Mucosa of rectum (tissue), 2 donors: ENCODE measurements at regions not wholly inside any gene's neighbourhood (a gene's known extent, or its start where the extent isn't known, plus 50 kb on each side); places are given as distances from the start of the nearest gene placed in this dataset.
"Not testable (repeated sequence)": the region's sequence is repeated elsewhere in the genome, so short reads cannot be mapped to it uniquely, and the experiment has no call there.

Source experiments
- H3K27ac ChIP-seq, 2 donors: one replicate each; pipeline ENCODE4 v1.7.0; 2013; ENCODE audit warnings: inconsistent platforms in 2 of 2, low read depth in 2 of 2, low read length in 2 of 2
- H3K27me3 ChIP-seq, 2 donors: one replicate each; pipeline ENCODE4 v1.7.0; 2013; ENCODE audit warnings: low read length in 2 of 2; ENCODE audit not compliant: control insufficient read depth in 2 of 2, insufficient read depth in 2 of 2
- H3K36me3 ChIP-seq, 2 donors: one replicate each; pipeline ENCODE4 v1.7.0; 2013; ENCODE audit warnings: low read length in 2 of 2; ENCODE audit not compliant: control insufficient read depth in 2 of 2, insufficient read depth in 2 of 2
- H3K4me1 ChIP-seq, 2 donors: one replicate each; pipeline ENCODE4 v1.7.0; 2013; ENCODE audit warnings: low read length in 2 of 2, mild to moderate bottlenecking in 1 of 2; ENCODE audit not compliant: control insufficient read depth in 2 of 2, insufficient read depth in 2 of 2
- H3K4me3 ChIP-seq, 2 donors: one replicate each; pipeline ENCODE4 v1.7.0; 2013; ENCODE audit warnings: low read length in 2 of 2
- H3K9ac ChIP-seq, 2 donors: one replicate each; pipeline ENCODE4 v1.7.0; 2013; ENCODE audit warnings: low read length in 2 of 2, low read depth in 1 of 2, mild to moderate bottlenecking in 1 of 2
- H3K9me3 ChIP-seq, 2 donors: one replicate each; pipeline ENCODE4 v1.7.0; 2013; ENCODE audit warnings: low read length in 2 of 2; ENCODE audit not compliant: control insufficient read depth in 2 of 2
- donor health status: healthy.
- donor health status: Normal muscosa, but diverticular disease.

- H3K9ac ChIP-seq: no peak overlapping the region
- H3K36me3 ChIP-seq: no peaks in the 10 kb centered on the region
- H3K27me3 ChIP-seq: no peaks in the 10 kb centered on the region
- no peak overlapping the region for H3K4me3 ChIP-seq
- H3K4me1 ChIP-seq: no peaks in the 10 kb centered on the region
- H3K9me3 ChIP-seq: no peaks in the 10 kb centered on the region
- no peak overlapping the region for H3K27ac ChIP-seq
These were observed 175.3 kb upstream of the CREB1 start for GRCh38 chr2:207354462-207354861.

GRCh38 chr2:207356567-207356966 lies 173.2 kb upstream of the CREB1 start:
- H3K4me3 ChIP-seq: no peak overlapping the region
- H3K27me3 ChIP-seq: no peaks in the 10 kb centered on the region
- H3K36me3 ChIP-seq: no peaks in the 10 kb centered on the region
- no peak overlapping the region for H3K27ac ChIP-seq
- no peaks in the 10 kb centered on the region for H3K9me3 ChIP-seq
- H3K9ac ChIP-seq: no peak overlapping the region
- no peaks in the 10 kb centered on the region for H3K4me1 ChIP-seq

- Histone ChIP-seq H3K36me3 (no peaks in the 10 kb centered on the region), H3K4me3 (no peak overlapping the region), H3K9ac (no peak overlapping the region), H3K27me3 (no peaks in the 10 kb centered on the region), H3K27ac (no peak overlapping the region), H3K9me3 (no peaks in the 10 kb centered on the region), H3K4me1 (no peaks in the 10 kb centered on the region)
These were observed 172.5 kb upstream of the CREB1 start for GRCh38 chr2:207357216-207357615.

DNA sequence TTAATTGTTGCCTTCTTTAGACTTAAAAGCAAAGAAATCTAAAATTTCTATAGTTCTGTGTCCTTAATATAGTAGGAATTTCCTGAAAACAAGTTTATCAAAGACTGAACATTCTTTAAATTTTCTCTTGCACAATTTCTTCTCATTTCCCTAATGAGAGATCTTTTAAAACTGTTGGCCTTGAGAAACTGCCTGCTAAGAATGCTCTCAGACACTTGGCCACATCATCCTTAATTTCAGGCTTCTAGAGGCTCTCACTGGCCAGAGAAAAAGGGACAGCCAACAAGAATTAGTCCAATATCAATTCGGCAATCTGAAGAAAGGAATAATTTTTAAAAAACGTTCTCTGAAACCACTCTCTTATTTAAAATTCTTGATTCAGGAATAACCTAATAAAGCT lies 167.0 kb upstream of the CREB1 start:
- Histone ChIP-seq H3K36me3 (no peaks in the 10 kb centered on the region), H3K4me1 (no peaks in the 10 kb centered on the region), H3K9ac (no peak overlapping the region), H3K27ac (no peak overlapping the region), H3K27me3 (no peaks in the 10 kb centered on the region), H3K9me3 (no peaks in the 10 kb centered on the region), H3K4me3 (no peak overlapping the region)

DNA sequence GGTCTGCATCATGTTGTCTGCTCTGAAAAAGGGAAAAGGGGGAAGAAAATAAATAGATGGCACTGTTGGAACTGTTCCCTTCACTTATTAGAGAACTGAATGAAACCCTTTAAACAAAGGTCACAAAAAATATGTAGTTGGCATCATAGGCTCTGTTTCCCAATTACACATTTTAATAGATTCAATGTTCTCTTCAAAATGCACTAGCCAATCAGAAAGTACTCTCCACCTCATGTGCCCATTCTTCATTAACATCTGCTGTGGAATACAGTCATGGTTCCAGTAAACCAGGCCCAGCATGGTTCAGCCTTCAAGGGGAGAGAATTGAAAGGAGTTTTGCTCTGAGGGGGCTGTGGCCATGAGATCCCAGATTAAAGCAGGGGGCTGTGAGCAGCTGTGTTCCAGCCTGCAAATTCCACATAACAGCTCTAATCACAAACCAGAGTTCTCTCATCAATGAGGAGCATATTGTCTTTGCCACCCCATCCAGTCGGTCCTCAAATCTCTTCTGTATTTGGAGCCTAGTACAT lies 165.9 kb upstream of the CREB1 start:
- no peak overlapping the region for H3K9ac ChIP-seq
- H3K9me3 ChIP-seq: no peaks in the 10 kb centered on the region
- H3K27ac ChIP-seq: no peak overlapping the region
- H3K27me3 ChIP-seq: no peaks in the 10 kb centered on the region
- H3K36me3 ChIP-seq: no peaks in the 10 kb centered on the region
- no peak overlapping the region for H3K4me3 ChIP-seq
- no peaks in the 10 kb centered on the region for H3K4me1 ChIP-seq

DNA sequence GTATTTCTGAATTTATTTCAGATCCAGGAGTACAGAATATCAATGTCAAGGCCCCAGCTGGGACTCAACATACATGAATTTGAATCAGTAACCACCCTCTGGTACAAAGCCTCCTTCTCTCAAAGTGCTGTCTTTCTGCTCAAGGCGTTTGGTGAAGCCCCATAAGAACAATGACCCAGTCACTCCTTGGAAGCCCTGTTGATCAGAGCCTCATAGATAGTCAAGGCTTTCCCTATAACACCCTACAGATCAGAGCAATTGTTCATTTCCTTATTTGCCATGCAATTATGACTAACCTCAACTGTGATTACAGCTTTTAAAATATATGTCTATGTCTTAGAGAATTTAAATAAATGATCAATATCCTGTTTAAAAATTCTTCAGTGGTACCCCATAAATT lies 159.1 kb upstream of the CREB1 start:
- H3K27me3 ChIP-seq: no peaks in the 10 kb centered on the region
- no peak overlapping the region for H3K9ac ChIP-seq
- H3K9me3 ChIP-seq: no peaks in the 10 kb centered on the region
- no peaks in the 10 kb centered on the region for H3K36me3 ChIP-seq
- H3K4me3 ChIP-seq: no peak overlapping the region
- no peak overlapping the region for H3K27ac ChIP-seq
- no peaks in the 10 kb centered on the region for H3K4me1 ChIP-seq

DNA sequence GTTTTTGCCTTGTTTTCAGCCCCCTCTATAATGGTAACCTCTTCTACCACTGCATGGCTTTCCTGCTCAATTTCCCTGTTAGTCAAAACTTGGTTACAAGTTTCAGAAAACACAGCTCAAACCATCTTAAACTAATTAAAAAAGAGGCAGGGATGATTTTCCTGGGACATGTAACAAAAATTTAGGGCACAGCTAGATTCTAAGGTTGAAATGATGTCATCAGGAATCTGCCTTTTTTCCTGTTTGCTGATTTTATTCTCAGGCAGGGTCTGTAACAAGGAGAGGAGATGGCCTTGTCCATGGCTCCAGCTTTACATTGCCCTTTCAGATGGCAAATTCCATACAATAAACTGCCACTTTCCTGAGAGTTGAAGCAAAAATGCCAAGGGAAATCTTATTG lies 157.9 kb upstream of the CREB1 start:
- no peak overlapping the region for H3K4me3 ChIP-seq
- H3K9ac ChIP-seq: no peak overlapping the region
- no peak overlapping the region for H3K27ac ChIP-seq
- no peaks in the 10 kb centered on the region for H3K36me3 ChIP-seq
- no peaks in the 10 kb centered on the region for H3K9me3 ChIP-seq
- no peaks in the 10 kb centered on the region for H3K4me1 ChIP-seq
- H3K27me3 ChIP-seq: no peaks in the 10 kb centered on the region

DNA sequence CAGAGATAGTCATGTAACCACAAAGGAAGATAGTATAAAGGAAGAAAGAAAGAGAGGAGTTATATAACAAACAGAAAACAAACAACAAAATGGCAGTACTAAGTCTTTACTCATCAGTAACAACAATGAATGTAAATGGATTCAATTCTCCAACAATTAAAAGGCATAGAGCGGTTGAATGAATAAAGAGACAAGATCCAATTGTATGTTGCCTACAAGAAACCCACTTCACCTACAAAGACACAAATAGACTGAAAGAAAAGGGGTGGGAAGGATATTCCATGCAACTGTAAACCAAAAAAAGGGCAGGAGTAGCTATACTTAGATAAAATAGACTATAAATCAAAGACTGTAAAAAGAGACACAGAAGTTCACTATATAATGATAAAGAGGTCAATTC lies 157.3 kb upstream of the CREB1 start:
- no peak overlapping the region for H3K27ac ChIP-seq
- no peak overlapping the region for H3K4me3 ChIP-seq

DNA sequence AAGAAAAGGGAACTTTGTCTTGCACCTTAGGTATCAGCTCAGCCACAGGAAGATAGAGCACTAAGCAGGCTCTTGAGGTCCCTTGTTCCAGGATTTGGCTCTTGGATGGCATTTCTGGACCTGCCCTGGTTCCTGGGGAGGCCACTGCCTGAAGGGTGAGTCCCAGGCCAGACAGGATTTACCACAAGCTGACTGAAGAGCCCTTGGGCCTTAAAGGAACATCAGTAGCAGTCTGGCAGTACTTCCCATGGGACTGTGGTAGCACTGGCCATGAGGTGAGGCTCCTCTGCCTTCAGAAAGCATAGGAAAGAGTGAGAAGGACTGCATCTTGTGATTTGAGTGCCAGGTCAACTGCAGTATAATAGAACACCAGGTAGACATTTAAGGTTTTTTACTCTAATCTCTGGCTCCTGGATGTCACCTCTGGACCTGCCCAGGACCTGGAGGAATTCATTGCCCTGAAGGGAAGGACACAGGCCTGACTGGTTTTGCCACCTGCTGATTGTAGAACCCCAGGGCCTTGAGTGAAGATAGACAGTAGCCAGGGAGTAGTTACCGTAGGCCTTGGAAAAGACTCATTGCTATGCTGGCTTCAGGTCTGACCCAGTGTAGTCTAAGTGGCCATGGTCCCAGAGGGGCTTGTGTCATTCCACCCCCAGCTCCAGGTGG lies 154.4 kb upstream of the CREB1 start:
- no peaks in the 10 kb centered on the region for H3K36me3 ChIP-seq
- no peaks in the 10 kb centered on the region for H3K4me1 ChIP-seq

More for the DNA sequence above, 157.3 kb upstream of the CREB1 start:
- Histone ChIP-seq H3K27me3 (no peaks in the 10 kb centered on the region), H3K4me1 (no peaks in the 10 kb centered on the region), H3K9me3 (no peaks in the 10 kb centered on the region), H3K36me3 (no peaks in the 10 kb centered on the region), H3K9ac (no peak overlapping the region)

DNA sequence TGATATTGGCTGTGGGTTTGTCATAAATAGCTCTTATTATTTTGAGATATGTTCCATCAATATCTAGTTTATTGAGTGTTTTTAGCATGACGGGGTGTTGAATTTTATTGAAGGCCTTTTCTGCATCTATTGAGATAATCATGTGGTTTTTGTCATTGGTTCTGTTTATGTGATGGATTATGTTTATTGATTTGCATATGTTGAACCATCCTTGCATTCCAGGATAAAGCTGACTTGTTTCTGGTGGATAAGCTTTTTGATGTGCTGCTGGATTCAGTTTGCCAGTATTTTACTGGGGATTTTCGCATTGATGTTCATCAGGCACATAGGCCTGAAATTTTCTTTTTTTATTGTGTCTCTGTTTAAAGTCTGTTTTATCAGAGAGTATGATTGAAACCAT lies 151.1 kb upstream of the CREB1 start:
- not testable (repeated sequence) for H3K4me1 ChIP-seq, H3K4me3 ChIP-seq, H3K36me3 ChIP-seq, H3K27me3 ChIP-seq, H3K9ac ChIP-seq, H3K27ac ChIP-seq, H3K9me3 ChIP-seq

More for the DNA sequence above, 154.4 kb upstream of the CREB1 start:
- Histone ChIP-seq H3K27me3 (no peaks in the 10 kb centered on the region), H3K4me3 (no peak overlapping the region), H3K9ac (no peak overlapping the region), H3K9me3 (no peaks in the 10 kb centered on the region), H3K27ac (no peak overlapping the region)
